SK-N-MC (cell line): ENCODE measurements at regions not wholly inside any gene's neighbourhood (a gene's known extent, or its start where the extent isn't known, plus 50 kb on each side); places are given as distances from the start of the nearest gene placed in this dataset.
"Not testable (repeated sequence)": the region's sequence is repeated elsewhere in the genome, so short reads cannot be mapped to it uniquely, and the experiment has no call there.

ENCODE experiments used
- DNase-seq: peaks from one replicate; pipeline ENCODE4 v3.0.0-alpha.2; 2011; ENCODE audit warnings: low read depth, low spot score
- H3K27ac ChIP-seq: fragments of 200-600 bp; sonication (generic); 2 replicates; pipeline ENCODE4 v1.5.1; 2016; ENCODE audit warnings: mixed run types
- H3K36me3 ChIP-seq: fragments of 200-600 bp; sonication (generic); 2 replicates; pipeline ENCODE4 v1.6.1; 2017; ENCODE audit warnings: antibody characterized with exemption, low read length, mixed read lengths; ENCODE audit not compliant: insufficient read depth
- H3K4me3 ChIP-seq: fragments of 200-600 bp; sonication (generic); 2 replicates; pipeline ENCODE4 v1.5.1; 2016
- H3K9ac ChIP-seq: fragments of 200-600 bp; sonication (generic); 2 replicates; pipeline ENCODE4 v1.8.0; 2017; ENCODE audit warnings: mixed run types, mixed read lengths; ENCODE audit not compliant: insufficient read length
- H3K9me3 ChIP-seq: fragments of 200-600 bp; sonication (generic); 2 replicates; pipeline ENCODE4 v1.6.1; 2017; ENCODE audit warnings: low read depth, mild to moderate bottlenecking, antibody characterized with exemption, low read length, moderate library complexity, mixed read lengths
- EZH2 ChIP-seq: fragments of 200-600 bp; sonication (generic); IDR thresholded peaks from one replicate; pipeline ENCODE4 v1.6.1; 2017; ENCODE audit warnings: antibody characterized with exemption
- FOXP2 ChIP-seq: optimal IDR thresholded peaks from 2 replicates; pipeline ENCODE3; 2011; ENCODE audit warnings: mild to moderate bottlenecking, moderate library complexity; ENCODE audit not compliant: insufficient read depth; ENCODE audit errors: extremely low read length, control extremely low read depth
- POLR2AphosphoS5 ChIP-seq: IDR thresholded peaks from 2 replicates; pipeline ENCODE4 v1.6.1; 2012; ENCODE audit warnings: mild to moderate bottlenecking, low read depth, low read length, borderline replicate concordance

DNA sequence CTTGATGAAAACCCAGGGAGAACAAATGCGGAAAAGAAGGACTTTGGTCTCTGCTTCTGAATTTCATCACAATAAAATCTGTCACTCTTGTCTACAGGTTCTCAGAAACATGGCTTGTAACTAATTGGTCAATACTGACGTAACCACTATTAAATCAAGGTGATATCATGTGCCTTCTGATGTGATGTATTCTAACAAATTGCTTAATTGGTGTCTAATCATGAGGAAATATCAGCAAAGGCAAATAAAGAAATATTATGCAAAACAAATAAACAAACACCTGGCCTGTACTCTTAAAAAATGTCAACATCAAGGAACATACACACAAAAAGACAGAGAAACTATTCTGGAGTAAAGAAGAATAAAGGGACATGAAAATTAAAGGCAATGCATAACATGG, 1165.0 kb downstream of the NXPH1 start:
- Histone ChIP-seq H3K9ac (no peak overlapping the region), H3K9me3 (no peaks in the 10 kb centered on the region), H3K36me3 (no peaks in the 10 kb centered on the region), H3K4me3 (no peak overlapping the region), H3K27ac (no peak overlapping the region)
- DNase-seq, result no peak
- TF ChIP-seq POLR2AphosphoS5, result no peak
- no peak for TF ChIP-seq EZH2
- no peak for TF ChIP-seq FOXP2

- DNase-seq, result no peak
- H3K9ac ChIP-seq, result no peak overlapping the region
Observed at GRCh38 chr7:9600974-9601373, 1167.6 kb downstream of the NXPH1 start.

DNA sequence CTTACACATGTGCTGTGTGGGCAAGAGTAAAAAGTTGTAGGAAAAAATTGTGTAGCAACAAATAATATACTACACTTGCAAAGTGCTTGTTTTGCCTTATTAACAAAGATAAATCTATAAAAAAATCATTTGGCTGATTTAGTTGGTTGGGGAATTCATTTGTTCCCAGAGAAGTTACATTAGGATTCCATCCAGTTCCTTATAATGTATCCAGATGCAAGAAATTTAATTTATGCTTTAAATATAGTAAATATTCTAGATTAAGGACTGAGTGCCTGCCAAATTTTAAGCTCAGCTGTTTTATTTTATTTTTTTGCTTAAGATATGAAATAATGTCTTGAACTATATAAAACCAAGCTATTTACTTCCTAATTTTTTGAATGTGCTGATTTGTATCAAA, 1169.9 kb downstream of the NXPH1 start:
- H3K4me3 ChIP-seq, result no peak overlapping the region
- DNase-seq, result no peak
- no peak overlapping the region for H3K27ac ChIP-seq
- TF ChIP-seq FOXP2, result no peak
- TF ChIP-seq EZH2, result no peak
- TF ChIP-seq POLR2AphosphoS5, result no peak
- H3K36me3 ChIP-seq, result no peaks in the 10 kb centered on the region
- no peak overlapping the region for H3K9ac ChIP-seq
- H3K9me3 ChIP-seq, result no peaks in the 10 kb centered on the region

More at GRCh38 chr7:9600974-9601373, 1167.6 kb downstream of the NXPH1 start:
- H3K27ac ChIP-seq, result no peak overlapping the region
- H3K9me3 ChIP-seq, result no peaks in the 10 kb centered on the region
- no peak overlapping the region for H3K4me3 ChIP-seq
- no peaks in the 10 kb centered on the region for H3K36me3 ChIP-seq
- TF ChIP-seq FOXP2 (no peak), EZH2 (no peak), POLR2AphosphoS5 (no peak)

- H3K9ac ChIP-seq, result no peak overlapping the region
- H3K9me3 ChIP-seq, result no peaks in the 10 kb centered on the region
- H3K27ac ChIP-seq, result no peak overlapping the region
- no peaks in the 10 kb centered on the region for H3K36me3 ChIP-seq
- TF ChIP-seq EZH2, result no peak
- TF ChIP-seq POLR2AphosphoS5, result no peak
- TF ChIP-seq FOXP2, result no peak
- no peak for DNase-seq
- no peak overlapping the region for H3K4me3 ChIP-seq
Observed at GRCh38 chr7:9608560-9608959, 1175.2 kb downstream of the NXPH1 start.

DNA sequence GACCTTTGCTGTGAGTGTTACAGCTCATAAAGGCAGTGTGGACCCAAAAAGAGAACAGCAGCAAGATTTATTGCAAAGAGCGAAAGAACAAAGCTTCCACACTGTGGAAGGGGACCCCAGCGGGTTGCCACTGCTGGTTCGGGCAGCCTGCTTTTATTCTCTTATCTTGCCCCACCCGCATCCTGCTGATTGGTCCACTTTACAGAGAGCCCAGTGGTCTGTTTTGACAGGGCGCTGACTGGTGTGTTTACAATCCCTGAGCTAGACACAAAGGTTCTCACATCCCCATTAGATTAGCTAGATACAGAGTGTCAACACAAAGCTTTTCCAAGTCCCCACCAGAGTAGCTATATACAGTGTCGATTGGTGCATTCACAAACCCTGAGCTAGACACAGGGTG, 1187.5 kb downstream of the NXPH1 start:
- not testable (repeated sequence) for H3K36me3 ChIP-seq, H3K4me3 ChIP-seq, H3K27ac ChIP-seq, DNase-seq, H3K9me3 ChIP-seq, H3K9ac ChIP-seq

DNA sequence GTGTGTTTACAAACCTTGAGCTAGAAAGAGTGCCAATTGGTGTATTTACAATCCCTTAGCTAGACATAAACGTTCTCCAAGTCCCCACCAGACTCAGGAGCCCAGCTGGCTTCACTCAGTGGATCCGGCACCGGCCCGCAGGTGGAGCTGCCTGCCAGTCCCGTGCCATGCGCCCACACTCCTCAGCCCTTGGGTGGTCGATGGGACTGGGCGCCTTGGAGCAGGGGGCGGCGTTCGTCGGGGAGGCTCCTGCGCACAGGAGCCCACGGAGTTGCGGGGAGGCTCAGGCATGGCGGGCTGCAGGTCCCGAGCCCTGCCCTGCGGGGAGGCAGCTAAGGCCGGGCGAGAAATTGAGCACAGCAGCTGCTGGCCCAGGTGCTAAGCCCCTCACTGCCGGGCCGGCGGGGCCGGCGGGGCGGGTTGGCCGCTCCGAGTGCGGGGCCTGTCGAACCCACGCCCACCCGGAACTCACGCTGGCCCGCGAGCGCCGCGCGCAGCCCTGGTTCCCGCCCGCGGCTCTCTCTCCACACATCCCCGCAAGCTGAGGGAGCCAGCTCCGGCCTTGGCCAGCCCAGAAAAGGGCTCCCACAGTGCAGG, 1188.0 kb downstream of the NXPH1 start:
- H3K4me3 ChIP-seq, DNase-seq, H3K27ac ChIP-seq, H3K9me3 ChIP-seq, H3K36me3 ChIP-seq, H3K9ac ChIP-seq: not testable (repeated sequence)

DNA sequence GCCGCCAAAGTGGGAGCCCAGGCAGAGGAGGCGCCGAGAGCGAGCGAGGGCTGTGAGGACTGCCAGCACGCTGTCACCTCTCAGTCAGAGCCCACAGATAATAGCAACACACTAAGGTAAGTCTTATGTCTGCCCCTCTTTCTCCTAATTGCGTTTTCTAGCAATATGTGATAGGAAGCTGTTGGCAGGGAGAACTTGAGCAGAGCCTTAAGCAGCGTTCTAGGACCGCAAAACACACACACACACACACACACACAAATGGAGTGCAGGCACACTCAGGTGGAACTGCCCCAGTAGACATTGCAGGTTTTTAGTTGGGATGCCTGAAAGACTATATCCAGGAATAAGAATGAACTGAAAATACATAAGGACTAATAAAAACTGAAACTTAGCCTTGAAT, 1188.5 kb downstream of the NXPH1 start:
- Histone ChIP-seq H3K4me3 (no peak overlapping the region), H3K9ac (no peak overlapping the region), H3K27ac (no peak overlapping the region), H3K9me3 (no peaks in the 10 kb centered on the region), H3K36me3 (no peaks in the 10 kb centered on the region)
- TF ChIP-seq FOXP2, result no peak
- TF ChIP-seq EZH2, result no peak
- no peak for TF ChIP-seq POLR2AphosphoS5
- DNase-seq, result no peak

DNA sequence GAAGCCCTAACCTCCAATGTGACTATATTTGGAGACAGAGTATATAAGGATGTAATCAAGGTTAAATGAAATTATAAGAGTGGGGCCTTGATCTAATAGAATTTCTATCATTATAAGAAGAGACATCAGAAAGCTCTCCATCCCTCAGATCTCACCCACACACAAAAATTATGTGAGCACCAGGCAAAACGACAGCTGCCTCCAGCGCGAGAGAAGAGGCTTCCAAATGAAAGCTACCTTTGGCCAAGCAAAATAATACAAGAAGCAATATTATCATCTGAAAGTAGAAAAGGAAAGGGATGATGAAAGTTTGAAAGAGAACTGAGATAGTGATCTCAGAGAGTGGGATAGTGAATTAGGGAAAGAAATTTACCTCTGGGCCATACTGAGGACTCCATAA, 1192.5 kb downstream of the NXPH1 start:
- no peak for DNase-seq
- no peak overlapping the region for H3K9ac ChIP-seq
- no peak overlapping the region for H3K4me3 ChIP-seq
- H3K27ac ChIP-seq, result no peak overlapping the region
- H3K9me3 ChIP-seq, result no peaks in the 10 kb centered on the region
- TF ChIP-seq POLR2AphosphoS5, result no peak
- TF ChIP-seq EZH2, result no peak
- no peak for TF ChIP-seq FOXP2
- H3K36me3 ChIP-seq, result no peaks in the 10 kb centered on the region

- TF ChIP-seq FOXP2 (no peak), POLR2AphosphoS5 (no peak), EZH2 (no peak)
- no peak overlapping the region for H3K4me3 ChIP-seq
- DNase-seq, result no peak
- no peaks in the 10 kb centered on the region for H3K36me3 ChIP-seq
- no peak overlapping the region for H3K9ac ChIP-seq
- no peaks in the 10 kb centered on the region for H3K9me3 ChIP-seq
- H3K27ac ChIP-seq, result no peak overlapping the region
Observed at GRCh38 chr7:9645756-9646155, 1212.3 kb downstream of the NXPH1 start.
